RPMI8226 (cell line): ENCODE measurements at regions not wholly inside any gene's neighbourhood (a gene's known extent, or its start where the extent isn't known, plus 50 kb on each side); places are given as distances from the start of the nearest gene placed in this dataset.
A peak's percentile ranks its signal among the peaks of the same experiment; 100 is the strongest.

ENCODE experiments used
- DNase-seq: peaks from one replicate; pipeline ENCODE4 v3.0.0-alpha.2; 2015

DNA sequence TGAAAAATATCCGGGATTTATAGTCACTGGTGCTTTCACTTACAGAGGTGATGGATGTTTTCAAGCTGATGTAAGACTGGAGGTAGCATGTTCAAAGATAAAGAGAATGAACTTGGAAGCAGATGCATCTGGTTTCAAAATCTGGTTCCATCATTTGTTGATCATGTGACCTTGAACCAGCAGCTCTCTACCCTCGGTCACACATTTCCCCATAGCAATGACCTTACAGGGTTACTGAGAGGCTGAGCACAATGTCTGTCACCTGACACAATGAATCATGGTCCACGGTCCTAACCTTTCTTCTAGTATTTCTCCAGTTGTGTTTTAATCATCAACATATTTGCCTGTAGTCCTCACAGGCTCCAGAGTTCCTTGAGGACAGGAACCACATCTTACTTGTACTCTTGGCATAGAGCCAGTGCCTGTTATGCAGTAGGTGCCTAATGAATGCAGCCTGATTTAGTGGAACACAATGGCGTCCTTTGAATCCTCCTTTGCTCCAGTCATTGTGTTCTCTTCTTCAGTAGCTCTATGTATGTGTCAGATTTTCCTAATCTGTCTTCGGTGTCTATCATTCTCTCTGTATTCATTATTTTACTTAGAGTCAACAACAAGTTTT, 667.3 kb downstream of the PTPRU start:
- DNase-seq, result no peak

DNA sequence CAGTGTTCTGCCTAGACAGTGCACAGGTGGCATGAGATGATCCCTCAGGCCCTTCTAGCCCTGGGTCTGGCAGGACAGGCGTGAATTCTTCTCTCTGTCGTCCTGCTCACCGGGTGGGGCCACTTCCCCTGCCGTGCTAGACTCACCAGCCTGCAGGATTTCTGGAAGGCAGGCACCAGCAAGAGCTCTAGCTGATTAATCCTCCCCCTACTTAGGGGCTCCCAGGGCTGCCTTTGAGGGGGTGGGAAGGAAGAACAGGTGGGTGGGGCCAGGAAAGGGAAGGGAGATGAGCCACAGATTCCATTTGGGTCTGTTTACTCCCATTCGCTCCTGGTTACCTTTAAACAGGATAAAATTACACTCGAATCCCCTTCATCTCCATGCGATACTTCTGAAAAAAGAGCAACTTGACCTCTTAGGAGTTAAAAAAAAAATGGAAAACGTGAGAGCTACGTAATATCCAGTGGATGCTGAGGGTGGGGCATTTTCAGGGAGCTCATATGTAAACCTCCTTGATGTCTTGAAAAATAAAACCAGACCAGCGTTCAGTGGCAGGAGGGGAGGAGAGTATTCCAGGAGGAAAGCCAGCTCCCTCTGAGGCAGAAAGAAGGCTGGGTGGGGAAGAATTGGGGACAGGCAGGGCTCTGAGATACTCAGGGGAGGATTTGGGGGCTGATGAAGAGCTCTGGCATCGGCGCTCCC, 665.5 kb downstream of the PTPRU start:
- DNase-seq, result peak; percentile 75

DNA sequence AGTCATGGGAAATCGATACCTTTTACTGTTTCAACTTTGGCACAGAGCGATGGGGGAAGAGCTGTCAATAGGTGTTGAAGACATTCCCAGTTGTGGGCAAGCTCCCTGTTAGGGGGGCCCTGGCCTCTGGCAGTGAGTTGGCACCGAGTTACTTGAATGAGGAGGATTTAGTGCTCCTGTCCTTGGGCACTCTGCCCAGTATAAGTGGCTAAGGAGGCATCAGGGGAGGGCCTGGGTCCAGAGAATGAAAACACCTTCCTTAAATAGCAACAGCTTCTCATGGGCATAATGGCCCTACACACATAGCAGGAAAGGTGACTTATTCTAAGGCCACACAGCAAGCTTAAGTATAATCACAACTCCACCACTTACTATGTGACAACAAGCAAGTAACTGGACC, 664.4 kb downstream of the PTPRU start:
- peak; percentile 90 for DNase-seq

DNA sequence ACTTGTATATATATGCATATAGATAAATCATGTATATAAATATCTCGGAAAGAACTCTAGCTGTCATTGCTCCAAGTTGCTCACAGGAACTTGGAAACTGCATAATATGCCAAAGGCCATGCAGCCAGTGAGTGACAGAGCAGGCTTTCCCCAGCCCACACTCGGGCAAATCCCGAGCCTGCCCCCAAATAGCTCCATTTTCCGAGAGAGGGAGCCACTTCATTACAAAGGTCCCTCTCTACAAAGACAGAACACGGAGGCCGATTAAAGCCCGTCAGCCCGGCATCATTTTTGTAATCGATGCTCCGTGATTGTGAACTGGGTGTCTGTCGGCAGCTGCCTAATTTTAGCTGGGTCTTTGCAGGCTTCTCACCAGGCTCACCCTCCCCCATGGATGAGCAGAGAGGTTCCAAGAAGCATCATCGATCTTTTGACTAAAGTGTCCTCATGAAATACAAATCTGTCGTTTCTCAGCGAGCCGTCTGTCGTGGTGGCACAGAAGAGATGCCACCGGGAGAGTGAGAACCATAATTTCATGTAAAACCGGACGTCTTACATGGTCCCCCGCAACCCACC, 663.9 kb downstream of the PTPRU start:
- peak; percentile 44 for DNase-seq

DNA sequence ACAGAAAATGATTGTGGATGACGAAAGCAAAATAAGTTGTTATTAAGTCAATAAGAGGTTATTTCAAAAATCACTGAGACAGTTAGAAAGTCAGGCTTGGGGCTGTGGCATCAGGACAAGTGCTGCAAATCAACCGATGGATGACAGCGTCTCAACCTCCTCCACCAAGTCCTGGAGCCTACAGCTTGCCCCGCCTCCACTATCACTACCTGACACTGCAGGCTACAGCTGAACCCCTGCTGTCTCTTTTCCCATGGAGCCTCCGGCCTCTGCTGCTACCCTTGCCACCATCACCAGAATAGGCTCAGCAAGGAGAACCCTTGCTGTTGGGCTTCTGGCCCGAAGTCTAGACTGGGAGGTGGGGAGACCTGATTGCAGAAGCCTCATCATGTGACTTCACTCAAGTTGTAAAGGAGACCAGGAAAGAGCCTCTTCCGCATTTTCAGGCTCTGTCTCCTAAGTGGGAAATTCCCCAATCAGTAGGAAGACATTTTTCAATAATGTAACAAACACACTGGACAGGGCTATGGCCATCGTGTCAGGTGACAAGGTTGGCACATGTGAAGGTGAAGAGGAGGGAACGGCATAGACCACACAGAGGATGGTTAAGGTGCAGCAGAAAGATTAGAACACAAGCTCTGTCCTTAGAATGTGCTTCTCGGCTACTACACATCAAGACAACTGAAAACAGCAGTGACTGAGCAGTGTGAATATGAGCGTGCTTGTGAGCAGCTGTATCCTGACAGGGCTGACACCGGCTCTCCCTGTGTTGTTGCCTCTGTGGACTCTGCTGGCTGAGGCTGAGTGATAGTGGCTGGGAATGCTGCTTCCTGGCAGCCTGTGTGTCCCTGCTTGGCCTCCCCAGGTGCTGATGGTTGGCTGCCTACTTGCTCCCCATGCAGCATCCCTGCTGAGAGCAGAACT, 660.7 kb downstream of the PTPRU start:
- peak; percentile 35 for DNase-seq

DNA sequence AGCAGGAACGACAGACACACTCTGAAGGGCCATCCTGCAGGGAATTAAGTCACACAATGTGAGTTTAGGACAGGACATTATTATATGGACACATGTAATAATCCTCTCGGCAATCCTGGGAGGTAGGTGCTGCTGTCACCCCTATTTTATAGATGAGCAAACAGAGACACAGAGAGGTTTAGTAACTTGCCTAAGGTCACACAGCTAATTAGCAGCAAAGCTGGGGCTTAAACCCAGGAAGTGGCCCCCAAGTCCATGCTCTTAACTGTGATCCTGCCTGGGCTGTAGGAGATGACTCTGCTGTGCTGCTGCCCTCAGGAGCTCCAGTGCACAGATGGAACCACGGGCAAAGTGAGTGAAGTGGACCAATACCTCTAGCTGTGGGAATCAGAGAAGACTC, 660.0 kb downstream of the PTPRU start:
- no peak for DNase-seq

DNA sequence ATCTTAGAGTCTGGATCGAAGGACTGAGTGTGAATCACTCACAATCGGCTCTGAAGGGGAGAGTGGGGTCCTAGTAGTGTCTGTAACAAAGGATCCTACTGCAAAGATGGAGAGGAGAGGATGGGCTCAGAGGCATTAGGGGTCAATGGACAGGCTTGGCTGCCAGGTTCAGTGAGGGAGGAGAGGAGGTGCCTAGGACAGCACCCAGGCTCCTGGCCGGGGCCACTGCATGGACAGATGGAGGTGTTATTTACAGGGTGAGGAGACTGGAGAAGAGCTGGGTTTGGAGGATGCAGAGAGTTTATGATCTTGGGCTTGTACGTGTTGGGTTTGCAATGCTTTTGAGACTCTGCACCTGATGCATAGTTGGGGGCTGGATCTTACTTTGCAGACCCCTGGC, 658.9 kb downstream of the PTPRU start:
- DNase-seq, result no peak

DNA sequence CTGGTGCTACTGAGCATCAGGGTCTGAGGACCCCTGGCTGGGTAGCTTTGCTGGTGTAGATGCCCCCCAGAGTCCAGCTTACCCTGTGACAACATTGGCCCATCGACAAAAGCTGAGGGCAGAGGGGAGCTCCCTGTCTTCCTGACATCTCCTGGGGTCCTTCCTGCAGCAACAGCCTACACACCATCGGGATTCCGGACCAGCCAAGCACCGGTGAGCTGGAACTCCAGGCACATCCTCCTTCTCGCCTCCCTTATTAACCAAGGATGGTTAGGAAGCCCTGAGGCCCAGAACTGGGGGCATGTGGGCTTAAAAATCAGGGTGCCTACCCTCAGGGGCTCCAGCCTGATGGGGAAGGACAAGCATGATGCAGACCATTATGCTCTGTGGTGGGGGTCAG, 658.0 kb downstream of the PTPRU start:
- no peak for DNase-seq

DNA sequence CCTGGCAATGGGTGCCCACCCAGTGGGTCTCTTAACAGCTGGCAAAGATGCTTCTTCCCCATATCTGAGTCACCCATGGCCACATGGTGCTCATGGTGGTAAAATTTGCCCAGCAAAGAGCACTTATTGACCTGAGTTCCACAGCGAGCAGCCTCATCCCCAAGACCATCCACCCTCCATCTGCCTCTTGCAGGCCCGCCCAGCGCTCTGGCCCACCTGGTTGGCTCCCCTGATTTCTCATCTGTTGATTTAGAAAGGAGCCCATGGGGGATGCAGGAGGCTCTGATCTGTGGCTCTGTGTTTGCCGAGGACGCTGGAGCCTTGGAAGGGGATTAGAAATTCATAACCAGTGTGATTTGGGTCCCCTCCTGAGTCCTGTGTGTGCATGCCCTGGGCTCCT, 657.5 kb downstream of the PTPRU start:
- no peak for DNase-seq

DNA sequence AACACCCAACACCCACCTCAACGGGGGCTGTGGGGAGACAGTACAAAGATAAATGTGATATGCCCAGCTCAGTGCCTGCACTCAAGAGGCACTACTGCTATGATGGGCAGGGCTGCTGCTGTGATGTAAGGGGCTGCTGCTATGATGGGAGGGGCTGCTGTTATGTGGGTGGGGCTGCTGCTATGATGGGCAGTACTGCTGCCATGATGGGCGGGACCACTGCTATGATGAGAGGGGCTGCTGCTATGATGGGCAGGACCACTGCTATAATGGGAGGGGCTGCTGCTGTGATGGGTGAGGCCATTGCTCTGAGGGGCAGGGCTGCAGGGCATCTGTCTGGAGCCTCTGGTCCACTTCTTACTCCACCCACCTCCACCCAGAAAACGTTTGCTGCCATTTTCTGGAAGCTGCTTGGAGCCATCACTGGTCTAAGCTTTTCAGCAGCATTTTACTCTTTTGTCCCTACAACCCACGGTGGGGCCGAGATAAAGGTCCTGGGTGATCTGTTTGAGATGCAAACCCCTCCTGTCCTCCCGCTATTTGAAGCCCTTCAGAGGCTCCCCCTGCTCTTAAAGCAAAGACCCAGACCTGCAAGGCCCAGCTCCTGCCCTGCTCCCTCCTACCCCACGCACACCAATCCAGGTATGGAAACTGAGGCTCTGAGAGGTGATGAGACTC, 656.9 kb downstream of the PTPRU start:
- DNase-seq, result no peak

DNA sequence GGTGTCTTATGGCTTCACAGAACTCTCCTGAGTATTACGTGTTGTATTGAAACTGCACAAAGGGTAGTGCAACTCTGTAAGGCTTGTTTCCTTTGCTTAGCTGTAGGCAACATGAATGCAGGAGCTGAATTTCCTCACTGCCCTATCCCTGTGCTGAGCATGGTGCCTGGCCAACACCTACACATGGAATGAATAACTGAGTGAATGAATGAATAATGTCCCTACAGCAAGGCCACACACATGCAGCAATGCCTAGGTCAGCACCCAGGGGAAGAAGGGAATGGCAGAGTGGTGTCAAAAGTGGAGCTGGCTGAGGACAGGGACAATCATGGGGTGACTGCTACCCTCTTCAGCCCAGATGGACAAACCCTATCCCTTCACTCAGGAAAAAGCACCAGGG, 655.9 kb downstream of the PTPRU start:
- no peak for DNase-seq

DNA sequence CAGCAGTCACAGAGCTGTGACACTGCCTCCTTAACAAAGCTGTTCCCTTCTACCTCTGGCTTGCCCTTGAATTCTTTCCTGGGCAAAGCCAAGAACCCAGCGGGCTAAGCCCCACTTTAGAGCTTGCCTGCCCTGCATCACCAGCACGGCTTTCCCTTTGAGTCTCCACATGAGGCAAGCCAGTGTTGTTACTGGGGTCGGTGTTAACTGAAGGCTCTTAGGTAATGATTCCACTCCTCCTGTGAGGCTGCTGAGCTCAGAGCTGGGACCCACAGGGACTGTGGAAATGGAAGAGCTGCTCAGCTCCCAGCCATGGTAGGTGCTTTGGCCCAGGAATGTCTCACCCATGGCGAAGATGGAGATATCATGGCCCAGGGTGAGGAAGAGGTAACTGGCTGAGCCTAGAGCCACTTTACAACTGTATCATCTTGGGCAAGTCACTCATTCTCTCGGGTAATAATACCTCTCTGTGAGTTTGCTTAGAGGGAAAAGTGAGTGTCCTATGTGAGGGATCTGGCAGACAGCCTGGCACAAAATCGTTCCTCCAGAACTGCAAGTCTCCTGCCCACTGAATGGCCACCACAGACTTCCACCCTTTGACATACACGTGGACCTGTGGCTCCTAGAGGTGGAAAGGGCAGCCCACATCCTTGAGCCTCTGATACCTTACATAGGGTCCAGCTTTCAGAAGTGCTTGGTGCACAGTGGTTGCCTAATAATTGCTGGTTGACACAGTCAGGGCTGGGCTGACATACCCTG, 654.1 kb downstream of the PTPRU start:
- no peak for DNase-seq

DNA sequence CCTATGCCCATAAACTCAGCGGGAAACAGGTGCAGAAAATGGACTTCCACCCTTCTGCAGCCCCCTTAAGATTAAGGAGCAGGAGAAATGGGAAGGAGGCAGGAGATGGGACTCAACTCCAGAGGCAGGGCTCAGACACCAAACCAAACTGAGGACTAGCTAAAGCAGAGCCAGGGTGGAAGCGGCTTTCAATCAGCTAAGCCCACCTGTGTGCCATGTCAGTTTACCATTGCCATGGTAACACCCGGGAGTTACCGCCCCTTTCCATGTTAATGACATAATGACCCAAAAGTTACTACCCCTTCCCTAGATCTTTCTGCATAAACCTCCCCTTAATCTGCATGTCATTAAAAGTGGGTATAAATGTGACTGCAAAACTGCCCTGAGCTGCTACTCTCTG, 653.5 kb downstream of the PTPRU start:
- no peak for DNase-seq

DNA sequence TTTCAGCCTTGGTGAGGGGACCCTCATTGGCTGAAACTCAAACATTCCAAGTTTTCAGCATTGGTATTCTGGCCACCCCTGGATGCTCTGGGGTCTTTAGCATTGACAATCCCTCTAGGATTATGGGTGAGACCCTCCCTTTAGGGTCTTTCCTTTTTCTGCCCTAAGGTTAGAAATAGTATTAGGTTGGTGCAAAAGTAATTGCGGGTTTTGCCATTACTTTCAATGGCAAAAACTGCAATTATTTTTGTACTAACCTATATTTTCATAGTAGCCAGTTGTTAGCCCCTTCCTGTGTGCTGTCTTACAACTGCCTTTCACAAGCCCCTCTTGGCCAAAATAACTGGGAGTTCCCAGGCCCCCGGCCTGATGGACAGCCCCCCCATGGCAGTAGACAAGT, 648.4 kb downstream of the PTPRU start:
- no peak for DNase-seq

DNA sequence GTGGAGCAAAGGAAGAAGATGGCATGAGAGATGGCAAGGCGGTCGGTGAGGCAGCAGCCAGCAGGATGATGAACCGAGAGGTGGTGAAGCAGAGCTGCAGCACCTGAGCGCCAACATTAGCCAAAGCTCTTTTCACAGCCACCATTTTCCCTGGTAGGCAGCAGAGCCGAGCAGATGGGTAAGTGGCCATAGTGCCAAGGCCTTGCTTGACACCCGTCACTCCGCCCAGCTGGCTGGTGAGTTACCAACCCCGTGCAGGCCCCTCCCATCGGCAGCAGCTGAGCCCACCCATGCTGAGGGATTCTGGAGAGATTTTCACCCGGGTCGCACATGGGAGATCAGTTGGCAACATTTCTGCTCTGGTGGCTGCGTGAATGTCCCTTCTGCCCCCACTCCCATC, 647.7 kb downstream of the PTPRU start:
- DNase-seq, result no peak

DNA sequence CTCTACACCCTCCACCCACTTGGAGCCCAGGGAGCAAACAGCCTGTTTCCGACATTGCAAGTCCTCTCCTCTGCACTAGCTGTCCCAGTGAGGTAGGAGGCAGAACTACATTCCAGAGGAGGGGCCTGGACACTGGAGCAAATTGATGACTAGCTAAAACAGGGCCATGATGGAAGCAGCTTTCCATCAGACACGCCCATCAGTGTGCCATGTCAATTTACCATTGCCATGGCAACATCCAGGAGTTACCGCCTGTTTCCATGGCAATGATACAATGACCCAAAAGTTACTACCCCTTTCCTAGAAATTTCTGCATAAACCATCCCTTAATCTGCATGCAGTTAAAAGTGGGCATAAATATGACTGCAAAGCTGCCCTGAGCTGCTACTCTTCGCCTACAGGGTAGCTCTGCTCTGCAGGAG, 647.1 kb downstream of the PTPRU start:
- DNase-seq, result no peak

DNA sequence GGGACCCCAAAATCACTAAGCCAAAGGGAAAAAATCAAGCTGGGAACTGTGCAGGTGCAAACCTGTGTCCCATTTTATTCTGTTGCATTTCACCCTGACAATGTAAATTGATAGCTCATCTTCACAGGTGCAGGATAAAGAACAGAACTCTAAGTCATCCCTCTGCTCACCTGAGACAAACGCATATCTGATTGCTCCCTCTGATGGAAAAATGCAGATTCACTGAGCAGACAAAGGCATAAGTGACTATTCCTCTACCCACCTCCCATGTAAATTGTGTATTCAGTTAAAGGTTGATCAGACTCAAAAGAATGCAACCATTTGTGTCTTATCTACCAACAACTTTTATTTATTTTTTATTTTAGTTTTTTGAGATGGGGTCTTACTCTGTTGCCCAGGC, 644.2 kb downstream of the PTPRU start:
- no peak for DNase-seq

DNA sequence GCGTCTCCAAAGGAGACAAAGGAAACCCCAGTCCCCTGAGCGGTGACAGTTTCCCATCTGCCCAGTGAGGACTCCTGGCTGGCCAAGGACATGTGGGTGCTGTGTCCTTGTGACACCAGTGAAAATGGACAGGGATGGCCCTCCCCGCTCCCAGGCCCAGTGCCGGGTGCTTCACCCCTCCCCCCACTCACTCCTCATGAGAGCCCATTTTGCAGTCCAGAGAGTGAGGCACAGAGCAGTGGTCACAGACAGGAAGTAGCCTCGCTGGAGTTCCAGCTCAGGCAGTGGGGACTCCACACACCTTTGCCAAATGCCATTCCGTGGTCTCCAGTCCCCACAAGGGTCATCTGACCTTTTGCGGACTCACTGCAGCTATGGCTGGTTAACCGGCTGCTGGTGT, 642.9 kb downstream of the PTPRU start:
- no peak for DNase-seq

DNA sequence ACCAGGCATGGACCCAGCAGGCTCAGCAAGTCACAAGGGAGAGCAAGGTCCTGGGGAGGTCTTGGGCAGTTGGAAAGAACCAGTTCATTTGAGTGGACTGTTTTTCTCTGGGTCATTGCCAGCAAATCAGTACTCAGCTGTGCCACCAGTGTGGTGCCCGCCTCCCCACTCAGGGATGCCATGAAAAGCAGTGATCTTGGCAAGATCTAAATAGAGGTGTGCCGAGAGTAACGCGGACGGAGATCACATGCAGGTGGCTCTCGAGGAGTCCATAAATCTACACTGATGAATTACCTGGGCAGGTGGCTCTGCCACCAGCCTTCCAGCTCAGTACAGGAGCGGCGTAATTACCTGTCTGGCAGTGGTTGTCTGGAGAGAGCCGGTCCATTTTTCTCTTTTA, 642.2 kb downstream of the PTPRU start:
- DNase-seq, result peak; percentile 68

DNA sequence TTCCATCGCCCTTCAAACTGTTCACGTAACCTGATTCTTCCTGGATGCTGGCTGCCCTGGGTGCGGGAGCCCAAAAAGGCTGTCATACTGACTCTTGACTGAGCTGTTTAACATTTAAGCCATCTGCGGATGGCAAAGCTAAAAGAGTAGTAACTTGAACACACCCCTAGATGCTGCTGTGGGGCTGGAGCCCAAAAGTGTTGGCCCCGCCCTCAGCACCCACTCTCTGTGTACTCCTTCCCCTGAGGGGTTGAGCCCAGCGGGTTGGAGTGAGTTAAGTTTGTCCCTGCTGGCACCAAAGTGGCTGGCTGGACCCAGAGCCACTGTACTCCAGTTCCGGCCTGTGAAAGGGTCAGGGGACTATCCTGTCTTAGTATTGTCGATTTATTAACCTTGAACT, 640.6 kb downstream of the PTPRU start:
- peak; percentile 94 for DNase-seq

DNA sequence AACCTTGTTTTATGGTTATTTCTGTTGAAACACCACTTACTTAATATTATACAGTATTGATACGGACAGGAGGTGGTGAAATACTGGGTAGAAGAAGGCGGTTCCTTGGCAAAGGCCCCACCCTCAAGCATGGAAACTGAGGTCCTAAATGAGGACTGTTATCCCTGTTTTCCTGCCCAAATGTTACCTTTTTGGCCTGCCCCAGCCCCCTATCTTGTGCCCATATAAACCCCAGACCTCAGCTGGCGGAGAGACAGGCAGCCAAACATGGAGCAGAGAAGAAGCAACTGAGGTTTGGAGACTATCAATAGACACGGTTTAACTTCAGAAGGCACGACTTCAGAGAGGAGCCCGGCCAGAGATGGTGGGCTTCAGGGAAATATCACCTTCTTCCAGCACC, 640.1 kb downstream of the PTPRU start:
- peak; percentile 28 for DNase-seq

DNA sequence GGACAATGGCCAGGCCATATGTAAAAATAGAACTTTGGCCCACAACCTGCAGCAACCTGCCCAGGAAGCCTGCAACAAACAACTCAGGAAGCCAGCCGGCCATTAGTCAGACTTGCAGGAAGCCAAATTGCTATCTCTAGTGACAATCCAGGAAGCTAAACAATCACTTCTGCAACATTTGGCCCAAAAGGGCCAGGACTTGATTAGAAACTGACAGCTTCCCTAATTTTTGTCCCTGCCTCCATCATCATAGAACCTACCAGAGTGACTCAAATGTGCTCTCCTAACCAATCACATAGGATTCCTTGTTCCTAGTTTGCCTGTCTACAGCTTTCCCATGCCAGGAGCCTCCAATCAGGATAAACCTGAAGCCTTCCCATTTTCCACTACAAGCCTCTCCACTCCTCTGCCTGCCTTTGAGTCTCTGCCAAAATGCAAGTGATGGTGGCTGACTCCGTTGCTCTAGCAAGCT, 639.3 kb downstream of the PTPRU start:
- DNase-seq, result peak; percentile 73
